ENCODE measurements at regions not wholly inside any gene's neighbourhood (a gene's known extent, or its start where the extent isn't known, plus 50 kb on each side); places are given as distances from the start of the nearest gene placed in this dataset.

GRCh38 chrX:39616098-39616729 lies 481.5 kb downstream of the BCOR start:
- peak in 1 of 2 donors; percentile 4 for DNase-seq

GRCh38 chrX:39616731-39617130 lies 481.0 kb downstream of the BCOR start:
- DNase-seq, result no peak

GRCh38 chrX:39618178-39618577 lies 479.6 kb downstream of the BCOR start:
- no peak for DNase-seq

- DNase-seq, result no peak
These were observed 478.4 kb downstream of the BCOR start for GRCh38 chrX:39619182-39620009.

GRCh38 chrX:39624166-39624565 lies 473.6 kb downstream of the BCOR start:
- no peak for DNase-seq

GRCh38 chrX:39625810-39626209 lies 471.9 kb downstream of the BCOR start:
- DNase-seq, result no peak

GRCh38 chrX:39626749-39627148 lies 471.0 kb downstream of the BCOR start:
- DNase-seq, result no peak

GRCh38 chrX:39627257-39627656 lies 470.5 kb downstream of the BCOR start:
- no peak for DNase-seq

- no peak for DNase-seq
These were observed 468.8 kb downstream of the BCOR start for GRCh38 chrX:39629001-39629400.

- peak in 1 of 2 donors; percentile 32 for DNase-seq
These were observed 467.4 kb downstream of the BCOR start for GRCh38 chrX:39630344-39630743.

- DNase-seq, result peak in 1 of 2 donors; percentile 15
These were observed 466.2 kb downstream of the BCOR start for GRCh38 chrX:39631276-39632229.

- DNase-seq, result peak in 1 of 2 donors; percentile 27
These were observed 464.5 kb downstream of the BCOR start for GRCh38 chrX:39633293-39633692.

- DNase-seq, result no peak
These were observed 461.3 kb downstream of the BCOR start for GRCh38 chrX:39636481-39636880.

- no peak for DNase-seq
These were observed 459.2 kb downstream of the BCOR start for GRCh38 chrX:39638526-39638925.

GRCh38 chrX:39639871-39640270 lies 457.9 kb downstream of the BCOR start:
- no peak for DNase-seq

- no peak for DNase-seq
These were observed 456.9 kb downstream of the BCOR start for GRCh38 chrX:39640866-39641265.

GRCh38 chrX:39642071-39642470 lies 455.7 kb downstream of the BCOR start:
- no peak for DNase-seq

GRCh38 chrX:39643550-39643949 lies 454.2 kb downstream of the BCOR start:
- DNase-seq, result peak; percentile 8 to 52

GRCh38 chrX:39645178-39645895 lies 452.4 kb downstream of the BCOR start:
- DNase-seq, result no peak

GRCh38 chrX:39648548-39649254 lies 449.1 kb downstream of the BCOR start:
- no peak for DNase-seq

- DNase-seq, result no peak
These were observed 446.9 kb downstream of the BCOR start for GRCh38 chrX:39650768-39651347.

Measured in inflammatory macrophage (primary cell).